CD4-positive, alpha-beta T cell treated with Interleukin-2 at 100 ng/mL for 4 hours (primary cell): ENCODE measurements at regions not wholly inside any gene's neighbourhood (a gene's known extent, or its start where the extent isn't known, plus 50 kb on each side); places are given as distances from the start of the nearest gene placed in this dataset.
"Not testable (repeated sequence)": the region's sequence is repeated elsewhere in the genome, so short reads cannot be mapped to it uniquely, and the experiment has no call there.

ENCODE experiments used
- DNase-seq: peaks from one replicate; pipeline ENCODE4 v3.0.0-alpha.2; 2020; ENCODE audit warnings: low spot score

GRCh38 chr9:108396611-108397010 lies 459.2 kb downstream of the ACTL7B start:
- no peak for DNase-seq

GRCh38 chr9:108396193-108396592 lies 459.6 kb downstream of the ACTL7B start:
- DNase-seq: no peak

- DNase-seq: no peak
These were observed 460.4 kb downstream of the ACTL7B start for GRCh38 chr9:108395421-108395820.

GRCh38 chr9:108394726-108395125 lies 461.1 kb downstream of the ACTL7B start:
- DNase-seq: no peak

GRCh38 chr9:108393481-108394001 lies 462.2 kb downstream of the ACTL7B start:
- DNase-seq: not testable (repeated sequence)

- no peak for DNase-seq
These were observed 462.9 kb downstream of the ACTL7B start for GRCh38 chr9:108392877-108393276.

- no peak for DNase-seq
These were observed 466.7 kb downstream of the ACTL7B start for GRCh38 chr9:108389056-108389455.

- DNase-seq: no peak
These were observed 468.9 kb downstream of the ACTL7B start for GRCh38 chr9:108386859-108387384.

GRCh38 chr9:108386032-108386431 lies 469.8 kb downstream of the ACTL7B start:
- DNase-seq: no peak

- no peak for DNase-seq
These were observed 472.0 kb downstream of the ACTL7B start for GRCh38 chr9:108383796-108384195.

GRCh38 chr9:108382310-108382709 lies 473.5 kb downstream of the ACTL7B start:
- no peak for DNase-seq

GRCh38 chr9:108377881-108378280 lies 477.9 kb downstream of the ACTL7B start:
- DNase-seq: no peak

GRCh38 chr9:108377382-108377781 lies 478.4 kb downstream of the ACTL7B start:
- no peak for DNase-seq

- DNase-seq: no peak
These were observed 479.6 kb downstream of the ACTL7B start for GRCh38 chr9:108376140-108376539.

- DNase-seq: no peak
These were observed 481.2 kb downstream of the ACTL7B start for GRCh38 chr9:108374626-108375025.

- DNase-seq: no peak
These were observed 488.6 kb downstream of the ACTL7B start for GRCh38 chr9:108367188-108367587.

GRCh38 chr9:108363311-108363710 lies 492.5 kb downstream of the ACTL7B start:
- no peak for DNase-seq

GRCh38 chr9:108360304-108360703 lies 495.5 kb downstream of the ACTL7B start:
- DNase-seq: no peak

- no peak for DNase-seq
These were observed 499.0 kb downstream of the ACTL7B start for GRCh38 chr9:108356806-108357205.

- DNase-seq: no peak
These were observed 504.2 kb downstream of the ACTL7B start for GRCh38 chr9:108351571-108351970.

- DNase-seq: no peak
These were observed 508.2 kb downstream of the ACTL7B start for GRCh38 chr9:108347463-108348188.

- DNase-seq: no peak
These were observed 510.0 kb downstream of the ACTL7B start for GRCh38 chr9:108345826-108346225.

- no peak for DNase-seq
These were observed 516.5 kb downstream of the ACTL7B start for GRCh38 chr9:108339251-108339650.

- no peak for DNase-seq
These were observed 519.2 kb downstream of the ACTL7B start for GRCh38 chr9:108336575-108336974.
